ENCODE measurements at regions not wholly inside any gene's neighbourhood (a gene's known extent, or its start where the extent isn't known, plus 50 kb on each side); places are given as distances from the start of the nearest gene placed in this dataset.

- TF ChIP-seq CTCF (IDR thresholded peaks at IDR 0.05) (no peak), POLR2A (IDR thresholded peaks at IDR 0.05) (no peak), EP300 (IDR thresholded peaks at IDR 0.05) (no peak), POLR2AphosphoS5 (IDR thresholded peaks at IDR 0.05) (no peak)
Observed at GRCh38 chr7:112584290-112584689, 103.5 kb downstream of the LSMEM1 start.
